ENCODE measurements at regions not wholly inside any gene's neighbourhood (a gene's known extent, or its start where the extent isn't known, plus 50 kb on each side); places are given as distances from the start of the nearest gene placed in this dataset.

DNA sequence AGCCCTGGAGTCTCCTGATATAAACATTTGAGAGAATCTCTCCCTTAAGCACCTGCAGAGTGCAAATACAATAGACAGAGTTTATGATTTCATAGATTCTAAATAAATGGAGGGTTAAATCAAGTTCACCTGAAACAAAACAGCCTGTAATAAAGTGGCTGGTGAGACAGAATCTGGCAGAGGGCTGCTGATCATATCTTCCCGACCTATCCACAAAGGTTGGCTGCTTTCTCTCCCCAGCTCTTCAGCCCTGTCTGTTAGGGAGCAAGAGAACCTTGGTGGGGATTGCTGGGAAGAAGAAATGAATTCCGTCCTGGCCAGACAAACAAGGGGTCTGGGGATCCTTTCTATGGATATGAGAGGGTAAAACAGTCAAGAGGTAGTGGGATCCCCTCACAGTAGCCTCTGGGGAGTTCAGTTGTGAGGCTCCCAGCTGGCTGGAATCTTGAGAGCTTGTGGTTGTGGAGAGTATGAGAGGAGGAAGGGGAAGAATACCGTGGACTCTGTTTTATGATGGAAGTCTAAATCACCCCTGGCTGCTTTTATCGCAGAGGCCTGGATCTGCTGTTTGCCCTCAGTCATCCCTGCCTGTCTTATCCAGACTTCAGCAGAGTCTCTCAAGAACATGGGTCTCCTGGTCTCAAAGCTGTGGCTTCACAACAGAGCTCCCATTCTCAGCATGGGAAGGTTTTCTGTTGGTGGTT lies 451.3 kb downstream of the NTRK3 start:
- Mint-ChIP-seq H3K9me3 (peaks cover 2% of the 10 kb centered on the region), H3K4me3 (no peak overlapping the region), H3K27me3 (no peaks in the 10 kb centered on the region), H3K36me3 (ENCODE audit: low read depth) (no peaks in the 10 kb centered on the region), H3K27ac (no peak overlapping the region), H3K4me1 (ENCODE audit: low read depth) (no peaks in the 10 kb centered on the region)
- no peak for DNase-seq

DNA sequence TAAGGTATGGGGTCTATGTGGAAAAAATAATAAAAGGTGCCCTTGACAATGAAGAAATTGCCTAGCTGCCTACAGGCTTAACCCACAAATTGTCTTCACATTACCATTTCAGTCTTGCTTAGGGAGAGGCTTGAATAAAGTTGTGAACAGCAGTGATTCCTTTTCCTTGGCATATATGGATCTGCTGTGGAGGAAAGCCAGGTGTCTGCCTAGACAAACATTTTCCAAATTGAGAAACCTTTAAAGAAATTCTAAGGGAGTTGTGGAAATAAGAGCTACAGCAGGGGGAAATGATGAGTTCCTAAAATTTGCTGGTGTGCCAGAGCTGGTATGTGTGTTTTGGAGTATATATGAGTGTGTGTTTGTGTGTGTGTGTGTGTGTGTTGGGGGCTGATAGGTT lies 452.1 kb downstream of the NTRK3 start:
- H3K9me3 Mint-ChIP-seq, result peaks cover 2% of the 10 kb centered on the region
- H3K36me3 Mint-ChIP-seq (ENCODE audit: low read depth), result no peaks in the 10 kb centered on the region
- no peak for DNase-seq
- no peak overlapping the region for H3K27ac Mint-ChIP-seq
- H3K4me1 Mint-ChIP-seq (ENCODE audit: low read depth), result no peaks in the 10 kb centered on the region
- no peak overlapping the region for H3K4me3 Mint-ChIP-seq
- H3K27me3 Mint-ChIP-seq, result no peaks in the 10 kb centered on the region

DNA sequence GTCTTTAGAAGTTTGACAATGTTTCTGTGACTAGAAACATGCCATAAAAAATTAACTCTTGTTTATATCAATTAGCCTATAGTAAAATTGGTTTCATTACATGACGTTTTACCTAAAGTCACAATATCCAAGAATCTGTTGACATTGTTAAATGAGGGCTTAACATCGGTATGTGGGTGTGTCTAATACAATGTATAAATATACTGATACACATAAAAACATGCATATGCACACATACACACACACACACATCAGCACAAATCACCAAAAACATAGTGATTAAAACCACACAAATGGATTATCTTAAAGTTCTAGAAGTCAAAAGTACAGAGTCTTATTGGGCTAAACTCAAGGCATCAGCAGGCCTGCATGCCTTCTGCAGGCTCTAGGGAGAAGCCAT lies 456.7 kb downstream of the NTRK3 start:
- no peaks in the 10 kb centered on the region for H3K36me3 Mint-ChIP-seq (ENCODE audit: low read depth)
- DNase-seq, result no peak
- no peaks in the 10 kb centered on the region for H3K9me3 Mint-ChIP-seq
- H3K27me3 Mint-ChIP-seq, result no peaks in the 10 kb centered on the region
- no peak overlapping the region for H3K4me3 Mint-ChIP-seq
- H3K27ac Mint-ChIP-seq, result no peak overlapping the region
- no peaks in the 10 kb centered on the region for H3K4me1 Mint-ChIP-seq (ENCODE audit: low read depth)

DNA sequence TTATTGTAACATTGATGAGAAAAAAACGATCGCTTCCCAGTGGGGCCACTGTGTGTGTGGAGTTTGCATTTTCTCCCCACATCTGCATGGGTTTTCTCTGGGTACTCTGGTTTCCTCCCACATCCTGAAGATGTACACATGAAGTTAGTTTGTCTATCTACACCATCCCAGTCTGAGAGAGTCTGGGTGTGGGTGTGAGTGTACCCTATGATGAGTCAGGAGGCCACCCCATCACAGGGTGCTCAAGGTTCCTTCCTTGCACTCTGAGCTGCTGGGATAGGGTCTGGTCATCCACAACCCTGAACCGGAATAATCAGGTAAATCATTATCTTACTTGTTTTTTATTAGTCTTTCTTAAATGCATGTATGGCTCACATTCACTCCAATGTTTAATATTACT lies 457.1 kb downstream of the NTRK3 start:
- H3K36me3 Mint-ChIP-seq (ENCODE audit: low read depth), result no peaks in the 10 kb centered on the region
- no peaks in the 10 kb centered on the region for H3K4me1 Mint-ChIP-seq (ENCODE audit: low read depth)
- no peak overlapping the region for H3K27ac Mint-ChIP-seq
- DNase-seq, result no peak
- no peak overlapping the region for H3K4me3 Mint-ChIP-seq
- no peaks in the 10 kb centered on the region for H3K9me3 Mint-ChIP-seq
- no peaks in the 10 kb centered on the region for H3K27me3 Mint-ChIP-seq

DNA sequence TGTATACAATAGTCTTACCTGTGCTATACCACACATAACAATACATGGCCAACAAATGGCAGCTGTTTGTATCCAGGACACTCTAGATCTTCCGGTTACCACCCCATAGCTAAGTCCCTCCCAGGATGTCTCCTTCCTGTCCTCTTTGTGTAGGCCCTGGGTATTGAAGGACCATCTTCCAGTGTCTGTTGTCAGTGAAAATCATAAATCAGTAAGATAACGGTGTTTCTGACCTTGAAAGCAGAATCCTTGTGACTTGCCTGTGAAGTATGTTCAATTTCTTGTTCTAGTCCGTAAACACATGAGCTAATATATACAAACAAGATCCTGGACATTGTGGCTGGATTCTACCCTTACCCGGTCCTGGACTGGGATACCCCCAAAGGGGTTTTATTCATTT lies 462.8 kb downstream of the NTRK3 start:
- no peaks in the 10 kb centered on the region for H3K4me1 Mint-ChIP-seq (ENCODE audit: low read depth)
- no peak overlapping the region for H3K4me3 Mint-ChIP-seq
- no peaks in the 10 kb centered on the region for H3K27me3 Mint-ChIP-seq
- no peak overlapping the region for H3K27ac Mint-ChIP-seq
- DNase-seq, result no peak
- H3K9me3 Mint-ChIP-seq, result no peaks in the 10 kb centered on the region
- H3K36me3 Mint-ChIP-seq (ENCODE audit: low read depth), result no peaks in the 10 kb centered on the region

DNA sequence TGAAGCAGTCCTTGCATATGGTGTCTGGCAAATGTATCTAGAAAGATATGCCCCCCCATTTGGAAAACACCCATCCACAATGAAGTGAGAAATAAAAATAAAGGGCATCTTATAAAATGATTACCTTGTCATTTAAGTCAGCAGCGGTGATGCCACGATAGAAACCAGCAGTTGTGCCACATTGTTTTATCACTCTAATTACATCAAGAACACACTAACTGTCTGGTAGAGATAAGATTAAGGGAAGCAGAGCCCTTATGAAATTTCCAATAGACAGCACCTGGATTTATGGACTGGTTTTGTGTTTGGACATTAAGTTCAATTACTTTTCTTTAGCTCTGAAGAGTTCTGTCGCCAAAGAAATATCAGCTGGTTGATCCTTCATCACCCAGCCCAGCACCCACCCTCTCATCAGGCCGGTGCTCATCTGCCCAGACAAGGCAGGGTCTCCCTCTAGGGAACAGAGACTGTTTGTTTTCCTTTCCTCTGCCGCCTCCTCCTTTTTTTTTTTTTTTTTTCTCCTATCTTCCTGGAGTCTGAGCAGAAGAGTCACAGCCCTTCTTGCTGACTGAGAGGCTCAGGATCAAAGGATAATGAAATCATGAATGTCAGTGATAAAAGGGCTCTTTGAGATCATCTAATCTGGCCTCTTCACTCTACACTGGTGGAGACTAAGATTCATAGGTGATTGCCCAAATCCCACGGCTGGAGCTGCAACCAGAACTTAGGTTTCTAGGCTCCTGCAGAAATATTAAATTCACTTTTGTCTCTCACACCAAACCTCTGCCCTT lies 464.1 kb downstream of the NTRK3 start:
- no peaks in the 10 kb centered on the region for H3K27me3 Mint-ChIP-seq
- no peak overlapping the region for H3K27ac Mint-ChIP-seq
- H3K9me3 Mint-ChIP-seq, result no peaks in the 10 kb centered on the region
- H3K4me3 Mint-ChIP-seq, result no peak overlapping the region
- H3K36me3 Mint-ChIP-seq (ENCODE audit: low read depth), result no peaks in the 10 kb centered on the region
- no peaks in the 10 kb centered on the region for H3K4me1 Mint-ChIP-seq (ENCODE audit: low read depth)
- DNase-seq, result no peak

DNA sequence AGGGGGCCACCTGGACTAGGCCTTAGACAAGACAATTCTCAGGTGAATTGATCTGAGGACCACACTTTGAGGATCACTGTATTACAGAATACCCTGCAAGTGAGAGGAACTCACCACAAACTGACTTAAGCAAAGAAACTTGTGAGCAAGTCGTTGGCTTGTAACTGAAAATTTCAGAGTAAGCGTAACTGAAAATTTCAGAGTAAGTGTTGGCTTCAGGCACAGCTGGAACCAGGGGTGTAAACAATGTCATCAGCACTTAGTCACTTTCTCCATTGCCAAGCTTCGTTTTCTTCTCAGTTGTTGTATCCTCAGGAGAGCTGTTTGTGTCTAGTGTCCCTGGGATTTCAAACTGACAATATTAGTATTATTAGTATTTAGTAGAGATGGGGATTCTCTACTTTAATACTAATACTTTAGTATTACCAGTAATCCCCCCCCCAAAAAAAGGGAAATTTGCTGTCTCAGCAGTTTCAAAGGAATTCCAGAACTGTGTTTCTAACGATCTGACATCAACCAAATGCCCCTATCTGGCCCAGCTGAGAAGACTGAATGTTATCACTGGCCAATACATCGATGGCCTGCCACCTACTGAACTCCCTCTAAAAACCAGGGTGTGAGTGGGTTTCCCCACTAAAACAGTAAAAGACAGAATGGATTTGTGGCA lies 474.4 kb downstream of the NTRK3 start:
- H3K9me3 Mint-ChIP-seq, result no peaks in the 10 kb centered on the region
- no peak for DNase-seq
- no peak overlapping the region for H3K4me3 Mint-ChIP-seq
- no peaks in the 10 kb centered on the region for H3K36me3 Mint-ChIP-seq (ENCODE audit: low read depth)
- no peaks in the 10 kb centered on the region for H3K4me1 Mint-ChIP-seq (ENCODE audit: low read depth)
- peaks cover 3% of the 10 kb centered on the region for H3K27me3 Mint-ChIP-seq
- no peak overlapping the region for H3K27ac Mint-ChIP-seq

DNA sequence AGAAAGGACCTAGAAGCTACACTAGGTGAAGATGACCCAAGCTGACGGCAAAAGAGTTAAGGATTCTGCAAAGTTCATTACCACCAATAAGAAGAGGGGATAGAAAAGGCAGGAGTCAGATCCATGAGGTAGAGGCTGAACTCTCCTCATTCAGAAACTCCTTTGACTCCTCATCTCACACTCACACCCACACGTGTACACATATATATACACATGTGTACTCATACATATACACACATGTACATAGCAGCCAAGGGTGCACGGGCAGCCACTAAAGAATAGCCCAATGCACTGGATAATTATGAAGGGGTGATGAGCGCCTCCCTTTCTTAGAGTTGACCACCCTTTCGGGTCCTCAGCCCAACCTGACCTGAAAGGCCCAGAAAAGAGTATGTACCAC lies 476.8 kb downstream of the NTRK3 start:
- Mint-ChIP-seq H3K27ac (no peak overlapping the region), H3K27me3 (peaks cover 3% of the 10 kb centered on the region), H3K36me3 (ENCODE audit: low read depth) (no peaks in the 10 kb centered on the region), H3K4me3 (no peak overlapping the region), H3K9me3 (no peaks in the 10 kb centered on the region), H3K4me1 (ENCODE audit: low read depth) (no peaks in the 10 kb centered on the region)
- DNase-seq, result no peak

DNA sequence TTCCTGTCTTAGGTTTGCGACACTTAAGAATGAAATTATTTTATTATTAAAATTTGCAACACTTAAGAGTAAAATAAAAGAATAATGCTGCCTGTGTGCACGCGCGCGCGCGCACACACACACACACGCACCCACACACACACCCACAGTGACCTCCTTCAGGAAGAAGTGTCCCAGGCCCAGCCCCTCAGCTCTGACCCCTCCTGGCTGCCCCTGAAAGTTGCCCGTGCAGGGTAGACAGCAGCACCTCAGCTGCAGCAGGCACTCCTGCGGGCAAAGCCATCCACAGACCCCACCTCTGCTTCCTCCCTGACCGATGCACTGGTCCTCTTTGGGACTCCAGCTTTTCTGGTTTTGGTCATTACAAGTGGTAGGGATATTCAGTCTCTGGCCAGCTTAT lies 478.2 kb downstream of the NTRK3 start:
- H3K9me3 Mint-ChIP-seq, result no peaks in the 10 kb centered on the region
- H3K36me3 Mint-ChIP-seq (ENCODE audit: low read depth), result no peaks in the 10 kb centered on the region
- no peak overlapping the region for H3K27ac Mint-ChIP-seq
- no peak overlapping the region for H3K4me3 Mint-ChIP-seq
- no peaks in the 10 kb centered on the region for H3K4me1 Mint-ChIP-seq (ENCODE audit: low read depth)
- no peak for DNase-seq
- peaks cover 3% of the 10 kb centered on the region for H3K27me3 Mint-ChIP-seq

DNA sequence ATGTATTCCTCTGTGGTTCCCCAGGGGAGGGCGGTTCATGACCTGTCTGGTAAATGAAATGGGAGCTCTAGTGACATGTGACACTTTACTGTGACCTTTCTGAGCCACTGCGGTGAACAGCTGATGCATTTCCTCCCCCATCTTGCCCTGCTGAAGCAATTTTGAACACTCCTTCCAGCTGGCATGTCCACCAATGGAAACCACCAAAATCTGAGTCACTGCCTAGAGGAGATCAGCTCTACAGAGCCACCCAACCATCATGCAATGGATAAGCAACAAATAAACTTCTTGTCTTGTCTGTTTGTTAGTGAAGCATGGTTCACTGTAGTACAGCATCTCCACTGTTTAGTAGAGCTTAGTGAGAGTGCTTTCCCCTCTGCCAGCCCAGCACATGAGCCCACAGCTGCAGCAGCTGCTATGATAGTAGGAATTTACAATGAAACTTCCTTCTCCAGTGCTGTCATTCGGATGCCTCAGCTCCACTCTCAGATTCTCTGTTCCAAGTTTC lies 479.4 kb downstream of the NTRK3 start:
- DNase-seq, result no peak
- H3K4me1 Mint-ChIP-seq (ENCODE audit: low read depth), result no peaks in the 10 kb centered on the region
- no peak overlapping the region for H3K4me3 Mint-ChIP-seq
- no peak overlapping the region for H3K27ac Mint-ChIP-seq
- H3K9me3 Mint-ChIP-seq, result no peaks in the 10 kb centered on the region
- H3K36me3 Mint-ChIP-seq (ENCODE audit: low read depth), result no peaks in the 10 kb centered on the region
- H3K27me3 Mint-ChIP-seq, result peaks cover 3% of the 10 kb centered on the region

DNA sequence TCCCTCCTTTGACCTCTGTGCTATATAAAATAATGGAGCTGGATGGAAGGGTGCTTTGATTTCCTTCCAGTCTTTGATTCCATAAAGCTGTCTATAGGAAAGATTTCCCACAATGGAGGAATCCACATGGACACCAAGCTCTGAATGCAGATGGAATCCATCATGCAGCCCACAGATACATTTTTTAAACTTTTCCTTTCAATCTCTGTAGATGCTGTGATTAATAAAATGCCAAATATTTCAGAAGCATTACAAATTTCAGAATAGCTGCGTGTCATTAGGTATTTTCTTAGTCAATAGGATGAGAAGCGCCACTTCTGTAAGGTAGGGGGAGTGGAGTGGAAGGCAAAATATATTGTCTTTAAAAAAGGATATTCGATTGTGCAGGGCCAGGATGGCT lies 489.0 kb downstream of the NTRK3 start:
- Mint-ChIP-seq H3K4me3 (no peak overlapping the region), H3K4me1 (ENCODE audit: low read depth) (peaks cover under 1% of the 10 kb centered on the region), H3K27me3 (no peaks in the 10 kb centered on the region), H3K9me3 (peaks cover 10% of the 10 kb centered on the region), H3K36me3 (ENCODE audit: low read depth) (no peaks in the 10 kb centered on the region), H3K27ac (no peak overlapping the region)
- no peak for DNase-seq

DNA sequence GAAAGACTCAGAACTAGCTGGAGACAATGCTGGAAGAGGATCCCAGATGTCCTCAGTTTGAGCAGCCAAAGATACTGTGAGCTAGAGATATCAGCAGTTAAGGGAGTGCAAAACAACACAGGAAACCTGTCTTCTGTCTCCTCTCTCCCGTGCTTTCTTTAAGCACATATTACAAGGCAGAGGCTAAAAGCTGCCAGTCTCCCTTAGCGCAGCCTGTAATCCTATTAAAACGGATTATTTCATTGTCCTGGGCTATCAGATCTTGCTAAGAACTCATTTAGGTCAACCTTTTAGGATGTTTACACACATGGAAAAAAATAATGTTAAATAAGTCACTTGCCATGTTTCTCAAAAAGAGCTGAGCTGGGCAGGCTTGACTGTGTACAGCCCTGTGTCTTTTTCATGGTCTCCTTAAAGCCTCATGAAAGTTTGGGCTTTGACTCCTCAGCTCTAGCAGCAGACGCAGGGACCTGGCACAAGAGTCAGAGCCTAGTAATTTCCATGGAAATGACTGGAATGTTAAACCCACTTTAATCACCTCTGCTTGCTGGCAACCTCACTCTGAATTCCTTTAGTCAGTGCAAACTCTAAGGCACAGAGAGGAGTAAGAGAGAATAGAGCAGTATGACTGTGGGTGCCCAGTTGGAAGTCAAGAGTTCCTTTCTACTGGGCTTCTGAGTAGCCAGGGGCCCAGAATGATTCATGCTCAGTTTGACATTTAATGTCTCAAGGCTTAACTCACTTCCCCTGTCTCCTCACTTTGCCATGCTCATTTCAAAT lies 491.9 kb downstream of the NTRK3 start:
- H3K9me3 Mint-ChIP-seq, result peaks cover 8% of the 10 kb centered on the region
- H3K36me3 Mint-ChIP-seq (ENCODE audit: low read depth), result no peaks in the 10 kb centered on the region
- DNase-seq, result no peak
- H3K27ac Mint-ChIP-seq, result no peak overlapping the region
- H3K27me3 Mint-ChIP-seq, result no peaks in the 10 kb centered on the region
- H3K4me1 Mint-ChIP-seq (ENCODE audit: low read depth), result peaks cover 13% of the 10 kb centered on the region
- H3K4me3 Mint-ChIP-seq, result no peak overlapping the region

DNA sequence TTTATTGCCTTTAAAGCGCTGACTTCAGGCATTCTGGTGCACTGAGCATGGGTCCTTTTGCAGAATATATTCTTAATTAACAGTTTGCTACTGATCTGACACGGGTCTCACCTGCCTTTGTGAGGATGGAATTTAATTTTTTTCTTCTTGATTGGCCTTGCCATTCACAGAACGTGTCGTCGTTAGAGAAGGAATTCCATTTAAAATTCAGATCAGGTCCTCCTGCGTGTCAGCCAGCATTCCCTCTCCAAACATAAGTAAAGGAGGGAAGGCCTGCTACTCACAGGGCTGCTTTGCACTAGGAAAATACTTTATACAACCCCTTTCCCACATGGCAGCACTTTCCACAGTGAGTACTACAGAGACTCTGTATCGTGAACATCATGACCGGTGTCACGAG lies 492.7 kb downstream of the NTRK3 start:
- DNase-seq, result no peak
- H3K4me1 Mint-ChIP-seq (ENCODE audit: low read depth), result peaks cover 13% of the 10 kb centered on the region
- no peak overlapping the region for H3K27ac Mint-ChIP-seq
- no peaks in the 10 kb centered on the region for H3K27me3 Mint-ChIP-seq
- H3K4me3 Mint-ChIP-seq, result no peak overlapping the region
- H3K36me3 Mint-ChIP-seq (ENCODE audit: low read depth), result no peaks in the 10 kb centered on the region
- peaks cover 5% of the 10 kb centered on the region for H3K9me3 Mint-ChIP-seq

DNA sequence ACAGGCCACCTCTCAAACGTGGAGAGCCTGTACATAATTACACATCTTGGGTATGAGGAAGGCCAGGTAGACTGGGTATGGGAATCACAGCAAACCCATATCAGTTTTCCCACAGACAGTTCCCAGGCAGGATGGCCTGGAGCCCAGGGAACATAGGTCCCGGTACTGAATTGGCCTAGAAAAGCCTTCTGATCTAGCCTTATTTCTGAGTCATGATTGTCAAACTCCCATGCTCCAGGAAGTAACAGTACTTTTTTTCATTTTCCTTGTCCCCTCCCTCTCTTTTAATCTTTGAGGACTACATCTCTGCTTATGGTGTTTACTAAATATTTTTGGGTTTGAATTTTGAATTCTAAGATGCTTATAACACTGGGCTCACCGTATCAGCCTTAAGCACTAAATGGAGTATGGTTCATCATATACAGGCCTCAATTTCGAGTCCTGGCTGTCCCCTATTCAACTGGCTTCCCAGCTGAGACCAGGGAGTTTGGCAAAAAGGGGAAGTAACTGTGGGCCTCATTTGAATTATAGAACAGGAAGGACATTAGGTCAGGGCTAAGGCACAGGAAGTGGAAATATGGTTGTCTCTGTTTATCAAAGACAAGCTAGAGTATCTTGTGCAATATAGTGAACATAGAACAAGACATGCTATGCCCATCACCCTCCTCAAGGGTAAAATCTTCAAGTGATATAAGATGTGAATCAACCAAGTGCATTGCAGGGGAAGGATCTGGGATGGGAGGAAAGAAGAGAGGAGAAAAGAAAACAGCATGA lies 494.6 kb downstream of the NTRK3 start:
- DNase-seq, result no peak
- Mint-ChIP-seq H3K27me3 (no peaks in the 10 kb centered on the region), H3K4me3 (no peak overlapping the region), H3K36me3 (ENCODE audit: low read depth) (no peaks in the 10 kb centered on the region), H3K4me1 (ENCODE audit: low read depth) (peaks cover 13% of the 10 kb centered on the region), H3K27ac (no peak overlapping the region), H3K9me3 (no peaks in the 10 kb centered on the region)
